Neural cell (in vitro differentiated cells): ENCODE measurements at regions not wholly inside any gene's neighbourhood (a gene's known extent, or its start where the extent isn't known, plus 50 kb on each side); places are given as distances from the start of the nearest gene placed in this dataset.
A peak's percentile ranks its signal among the peaks of the same experiment; 100 is the strongest.

ENCODE experiments used
- H2AFZ ChIP-seq: fragments of 200-600, 300-800 bp; sonication (generic), shearing (Covaris generic); 2 replicates; pipeline ENCODE4 v1.6.0; 2014; ENCODE audit warnings: low read depth, mild to moderate bottlenecking, antibody characterized with exemption, low read length, moderate library complexity
- H3F3A ChIP-seq: fragments of 200-600 bp; shearing (Covaris generic); 2 replicates; pipeline ENCODE4 v1.6.1; 2016; ENCODE audit warnings: mild to moderate bottlenecking, moderate library complexity, mixed read lengths, antibody characterized with exemption, low read length; ENCODE audit not compliant: insufficient read depth, poor library complexity, severe bottlenecking
- H3K27ac ChIP-seq: fragments of 200-600, 300-800 bp; sonication (generic), shearing (Covaris generic); 2 replicates; pipeline ENCODE4 v1.5.1; 2014; ENCODE audit warnings: mild to moderate bottlenecking, low read length, moderate library complexity
- H3K27me3 ChIP-seq: fragments of 300-800, 200-600 bp; sonication (generic), shearing (Covaris generic); 2 replicates; pipeline ENCODE4 v1.6.0; 2014; ENCODE audit warnings: mild to moderate bottlenecking, low read depth, low read length, moderate library complexity; ENCODE audit not compliant: insufficient read depth
- H3K36me3 ChIP-seq: fragments of 300-800, 200-600 bp; sonication (generic), shearing (Covaris generic); 2 replicates; pipeline ENCODE4 v1.5.1; 2014; ENCODE audit warnings: mild to moderate bottlenecking, antibody characterized with exemption, low read length, moderate library complexity; ENCODE audit not compliant: insufficient read depth
- H3K4me2 ChIP-seq: fragments of 300-800, 200-600 bp; sonication (generic), shearing (Covaris generic); 2 replicates; pipeline ENCODE4 v1.6.0; 2014; ENCODE audit warnings: mild to moderate bottlenecking, low read length
- H3K4me3 ChIP-seq: fragments of 300-800, 200-600 bp; sonication (generic), shearing (Covaris generic); 2 replicates; pipeline ENCODE4 v1.5.1; 2014; ENCODE audit warnings: mild to moderate bottlenecking, low read length, moderate library complexity
- H3K79me2 ChIP-seq: fragments of 200-600 bp; shearing (Covaris generic); replicated peaks from 2 replicates; pipeline ENCODE4 v1.6.0; 2014; ENCODE audit warnings: mild to moderate bottlenecking, low read length, moderate library complexity; ENCODE audit not compliant: insufficient read depth
- H3K9ac ChIP-seq: fragments of 300-800, 200-600 bp; sonication (generic), shearing (Covaris generic); 2 replicates; pipeline ENCODE4 v1.6.1; 2016; ENCODE audit warnings: mild to moderate bottlenecking, low read length, mixed read lengths
- H3K9me2 ChIP-seq: fragments of 200-600 bp; shearing (Covaris generic); 2 replicates; pipeline ENCODE4 v1.6.1; 2016; ENCODE audit warnings: mild to moderate bottlenecking, low read length, mixed read lengths; ENCODE audit not compliant: insufficient read depth
- H3K9me3 ChIP-seq: fragments of 200-600, 300-800 bp; sonication (generic), shearing (Covaris generic); 2 replicates; pipeline ENCODE4 v1.6.1; 2016; ENCODE audit warnings: mild to moderate bottlenecking, mixed run types, low read length, moderate library complexity, mixed read lengths
- H4K20me1 ChIP-seq: fragments of 200-600 bp; shearing (Covaris generic); 2 replicates; pipeline ENCODE4 v1.6.1; 2016; ENCODE audit warnings: mild to moderate bottlenecking, mixed run types; ENCODE audit not compliant: insufficient read depth
- CTCF ChIP-seq: fragments of 450-650 bp; IDR thresholded peaks from 2 replicates; pipeline ENCODE4 v1.5.1; 2014; ENCODE audit warnings: antibody characterized with exemption, mild to moderate bottlenecking, moderate library complexity; ENCODE audit not compliant: poor library complexity, severe bottlenecking
- EP300 ChIP-seq: fragments of 450-650 bp; conservative IDR thresholded peaks from 2 replicates; pipeline ENCODE4 v1.6.1; 2014; ENCODE audit warnings: antibody characterized with exemption, mild to moderate bottlenecking, moderate library complexity; ENCODE audit not compliant: poor library complexity, severe bottlenecking
- EZH2 ChIP-seq: fragments of 200-600, 300-800 bp; shearing (Covaris generic), sonication (generic); IDR thresholded peaks from 2 replicates; pipeline ENCODE4 v1.6.1; 2014; ENCODE audit warnings: antibody characterized with exemption, low read length, borderline replicate concordance, mild to moderate bottlenecking; ENCODE audit not compliant: insufficient read depth, poor library complexity, severe bottlenecking
- MXI1 ChIP-seq: fragments of 450-650 bp; conservative IDR thresholded peaks from 2 replicates; pipeline ENCODE4 v1.6.1; 2014; ENCODE audit warnings: antibody characterized with exemption, mild to moderate bottlenecking; ENCODE audit not compliant: poor library complexity, severe bottlenecking
- POLR2AphosphoS5 ChIP-seq: IDR thresholded peaks from 2 replicates; pipeline ENCODE4 v1.6.1; 2012
- RAD21 ChIP-seq: fragments of 450-650 bp; conservative IDR thresholded peaks from 2 replicates; pipeline ENCODE4 v1.6.1; 2014; ENCODE audit warnings: antibody characterized with exemption, mild to moderate bottlenecking, moderate library complexity
- SMC3 ChIP-seq: fragments of 450-650 bp; conservative IDR thresholded peaks from 2 replicates; pipeline ENCODE4 v1.6.1; 2014; ENCODE audit warnings: antibody characterized with exemption, mild to moderate bottlenecking, moderate library complexity; ENCODE audit not compliant: poor library complexity
- TAF1 ChIP-seq: IDR thresholded peaks from 2 replicates; pipeline ENCODE4 v1.6.1; 2012; ENCODE audit warnings: low read depth
- TF ChIP-seq, protein P1 (sequence below): IDR thresholded peaks from 2 replicates; pipeline ENCODE4 v1.6.1; 2012; ENCODE audit warnings: borderline replicate concordance

DNA sequence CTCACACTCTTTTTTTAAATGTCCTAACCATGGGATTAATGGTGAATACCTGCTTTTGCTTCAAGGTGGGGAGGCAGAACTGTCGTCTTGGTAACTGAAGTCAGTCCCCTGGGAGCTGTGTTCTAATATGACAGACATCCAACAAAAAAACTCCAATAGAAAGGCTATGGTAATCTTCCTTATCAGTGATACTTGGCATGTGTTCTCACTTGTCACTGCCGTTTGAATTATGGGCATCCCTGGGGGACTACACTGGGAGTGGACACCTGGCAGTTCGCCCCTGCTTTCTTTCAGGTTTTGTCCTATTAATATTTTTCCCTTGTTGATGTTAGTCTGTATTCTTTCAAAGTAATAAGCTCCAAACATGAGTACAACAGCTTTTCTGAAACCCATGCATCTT, 252.6 kb downstream of the SLITRK5 start:
- Histone ChIP-seq H3K9me2 (no peaks in the 10 kb centered on the region), H3K27ac (no peak overlapping the region), H3F3A (no peaks in the 10 kb centered on the region), H3K9me3 (no peaks in the 10 kb centered on the region), H2AFZ (no peak overlapping the region), H4K20me1 (no peaks in the 10 kb centered on the region), H3K4me3 (no peak overlapping the region), H3K9ac (no peak overlapping the region), H3K27me3 (no peaks in the 10 kb centered on the region), H3K36me3 (no peaks in the 10 kb centered on the region), H3K4me2 (no peak overlapping the region), H3K79me2 (no peaks in the 10 kb centered on the region)
- TF ChIP-seq POLR2AphosphoS5 (peak; percentile 62), EP300 (peak; percentile 56), CTCF (no peak)

- H3K9ac ChIP-seq, result no peak overlapping the region
- no peak overlapping the region for H3K4me3 ChIP-seq
- no peaks in the 10 kb centered on the region for H3F3A ChIP-seq
- no peak overlapping the region for H2AFZ ChIP-seq
- no peak overlapping the region for H3K4me2 ChIP-seq
- H3K27me3 ChIP-seq, result no peaks in the 10 kb centered on the region
- H3K36me3 ChIP-seq, result no peaks in the 10 kb centered on the region
- no peaks in the 10 kb centered on the region for H4K20me1 ChIP-seq
- no peaks in the 10 kb centered on the region for H3K79me2 ChIP-seq
- H3K9me3 ChIP-seq, result no peaks in the 10 kb centered on the region
- H3K27ac ChIP-seq, result no peak overlapping the region
- H3K9me2 ChIP-seq, result no peaks in the 10 kb centered on the region
- TF ChIP-seq EP300 (no peak), MXI1 (no peak), POLR2AphosphoS5 (no peak), CTCF (no peak), EZH2 (no peak), TAF1 (no peak), SMC3 (no peak), RAD21 (no peak)
- TF ChIP-seq, protein P1, sequence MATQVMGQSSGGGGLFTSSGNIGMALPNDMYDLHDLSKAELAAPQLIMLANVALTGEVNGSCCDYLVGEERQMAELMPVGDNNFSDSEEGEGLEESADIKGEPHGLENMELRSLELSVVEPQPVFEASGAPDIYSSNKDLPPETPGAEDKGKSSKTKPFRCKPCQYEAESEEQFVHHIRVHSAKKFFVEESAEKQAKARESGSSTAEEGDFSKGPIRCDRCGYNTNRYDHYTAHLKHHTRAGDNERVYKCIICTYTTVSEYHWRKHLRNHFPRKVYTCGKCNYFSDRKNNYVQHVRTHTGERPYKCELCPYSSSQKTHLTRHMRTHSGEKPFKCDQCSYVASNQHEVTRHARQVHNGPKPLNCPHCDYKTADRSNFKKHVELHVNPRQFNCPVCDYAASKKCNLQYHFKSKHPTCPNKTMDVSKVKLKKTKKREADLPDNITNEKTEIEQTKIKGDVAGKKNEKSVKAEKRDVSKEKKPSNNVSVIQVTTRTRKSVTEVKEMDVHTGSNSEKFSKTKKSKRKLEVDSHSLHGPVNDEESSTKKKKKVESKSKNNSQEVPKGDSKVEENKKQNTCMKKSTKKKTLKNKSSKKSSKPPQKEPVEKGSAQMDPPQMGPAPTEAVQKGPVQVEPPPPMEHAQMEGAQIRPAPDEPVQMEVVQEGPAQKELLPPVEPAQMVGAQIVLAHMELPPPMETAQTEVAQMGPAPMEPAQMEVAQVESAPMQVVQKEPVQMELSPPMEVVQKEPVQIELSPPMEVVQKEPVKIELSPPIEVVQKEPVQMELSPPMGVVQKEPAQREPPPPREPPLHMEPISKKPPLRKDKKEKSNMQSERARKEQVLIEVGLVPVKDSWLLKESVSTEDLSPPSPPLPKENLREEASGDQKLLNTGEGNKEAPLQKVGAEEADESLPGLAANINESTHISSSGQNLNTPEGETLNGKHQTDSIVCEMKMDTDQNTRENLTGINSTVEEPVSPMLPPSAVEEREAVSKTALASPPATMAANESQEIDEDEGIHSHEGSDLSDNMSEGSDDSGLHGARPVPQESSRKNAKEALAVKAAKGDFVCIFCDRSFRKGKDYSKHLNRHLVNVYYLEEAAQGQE, result no peak
Measured at GRCh38 chr13:87925006-87925405, 253.8 kb downstream of the SLITRK5 start.
